K562 (cell line): ENCODE measurements at regions not wholly inside any gene's neighbourhood (a gene's known extent, or its start where the extent isn't known, plus 50 kb on each side); places are given as distances from the start of the nearest gene placed in this dataset.

Experiments
- ATF6 ChIP-seq: sonication (generic); formaldehyde crosslinking; IDR thresholded peaks from 2 replicates; pipeline ENCODE4 v1.4.0; 2020; ENCODE audit warnings: mild to moderate bottlenecking, missing genetic modification reagents
- CLOCK ChIP-seq: fragments of 250-450 bp; sonication (Bioruptor Pico); IDR thresholded peaks from 2 replicates; pipeline ENCODE4 v1.4.0; 2020; ENCODE audit warnings: mild to moderate bottlenecking, moderate library complexity, borderline replicate concordance
- JUN ChIP-seq, 2 experiments: sonication (generic) in 1 of 2; formaldehyde crosslinking in 1 of 2; IDR thresholded peaks; 2 replicates each; pipeline versions ENCODE4 v1.6.1 to v1.8.0; 2012 to 2022; ENCODE audit warnings: borderline replicate concordance in 2 of 2, mild to moderate bottlenecking in 2 of 2, improper control_type of control experiment in 1 of 2, low read depth in 1 of 2, low read length in 1 of 2, missing genetic modification reagents in 1 of 2
- PATZ1 ChIP-seq: fragments of 250-450 bp; sonication (Bioruptor Pico); IDR thresholded peaks from 2 replicates; pipeline ENCODE4 v1.5.0; 2020; ENCODE audit warnings: mild to moderate bottlenecking, borderline replicate concordance
- RAD21 ChIP-seq, 2 experiments: fragments of 250-450 bp in 1 of 2; fragments of 450-650 bp in 1 of 2; sonication (Bioruptor Pico) in 1 of 2; formaldehyde crosslinking in 1 of 2; IDR thresholded peaks in 1 of 2; conservative IDR thresholded peaks in 1 of 2; 2 replicates each; pipeline versions ENCODE4 v1.4.0 to v1.8.0; 2020 to 2022; ENCODE audit warnings: mild to moderate bottlenecking in 2 of 2, moderate library complexity in 1 of 2
- TAF15 ChIP-seq: fragments of 200-400 bp; formaldehyde crosslinking; IDR thresholded peaks from 2 replicates; pipeline ENCODE4 v1.6.1; 2017; ENCODE audit warnings: mild to moderate bottlenecking, low read depth, low read length, moderate library complexity
- TEAD2 ChIP-seq: fragments of 450-650 bp; IDR thresholded peaks from 2 replicates; pipeline ENCODE4 v1.6.1; 2016; ENCODE audit warnings: missing genetic modification characterization, control low read depth, missing compliant biosample characterization
- ZNF740 ChIP-seq, 3 experiments: fragments of 200-800 bp in 1 of 3; sonication (Bioruptor generic) in 1 of 3; sonication (generic) in 1 of 3; formaldehyde crosslinking in 1 of 3; IDR thresholded peaks; 2 replicates each; pipeline versions ENCODE4 v1.6.1 to v1.8.0; 2016 to 2022; ENCODE audit warnings: mild to moderate bottlenecking in 2 of 3, missing compliant biosample characterization in 2 of 3, missing genetic modification characterization in 2 of 3, missing genetic modification reagents in 1 of 3

GRCh38 chr12:43099691-43100163 lies 452.3 kb downstream of the ADAMTS20 start:
- TF ChIP-seq JUN (IDR thresholded peaks at IDR 0.05; ENCODE audit: borderline replicate concordance, low read depth, low read length): no peak
- TF ChIP-seq JUN (CRISPR knock-in tag; IDR thresholded peaks at IDR 0.05; ENCODE audit: borderline replicate concordance): no peak
- no peak for TF ChIP-seq RAD21 (CRISPR knock-in tag; conservative IDR thresholded peaks at IDR 0.05 in 1 of 2, IDR thresholded peaks at IDR 0.05 in 1 of 2)
- no peak for TF ChIP-seq ZNF740 (CRISPR knock-in tag; IDR thresholded peaks at IDR 0.05)
- no peak for TF ChIP-seq ZNF740 (tag; IDR thresholded peaks at IDR 0.05)
- no peak for TF ChIP-seq TEAD2 (tag)
- no peak for TF ChIP-seq PATZ1 (CRISPR knock-in tag)
- TF ChIP-seq TAF15: no peak
- TF ChIP-seq ATF6 (CRISPR knock-in tag): no peak
- TF ChIP-seq CLOCK: no peak
